ENCODE measurements at regions not wholly inside any gene's neighbourhood (a gene's known extent, or its start where the extent isn't known, plus 50 kb on each side); places are given as distances from the start of the nearest gene placed in this dataset.

DNA sequence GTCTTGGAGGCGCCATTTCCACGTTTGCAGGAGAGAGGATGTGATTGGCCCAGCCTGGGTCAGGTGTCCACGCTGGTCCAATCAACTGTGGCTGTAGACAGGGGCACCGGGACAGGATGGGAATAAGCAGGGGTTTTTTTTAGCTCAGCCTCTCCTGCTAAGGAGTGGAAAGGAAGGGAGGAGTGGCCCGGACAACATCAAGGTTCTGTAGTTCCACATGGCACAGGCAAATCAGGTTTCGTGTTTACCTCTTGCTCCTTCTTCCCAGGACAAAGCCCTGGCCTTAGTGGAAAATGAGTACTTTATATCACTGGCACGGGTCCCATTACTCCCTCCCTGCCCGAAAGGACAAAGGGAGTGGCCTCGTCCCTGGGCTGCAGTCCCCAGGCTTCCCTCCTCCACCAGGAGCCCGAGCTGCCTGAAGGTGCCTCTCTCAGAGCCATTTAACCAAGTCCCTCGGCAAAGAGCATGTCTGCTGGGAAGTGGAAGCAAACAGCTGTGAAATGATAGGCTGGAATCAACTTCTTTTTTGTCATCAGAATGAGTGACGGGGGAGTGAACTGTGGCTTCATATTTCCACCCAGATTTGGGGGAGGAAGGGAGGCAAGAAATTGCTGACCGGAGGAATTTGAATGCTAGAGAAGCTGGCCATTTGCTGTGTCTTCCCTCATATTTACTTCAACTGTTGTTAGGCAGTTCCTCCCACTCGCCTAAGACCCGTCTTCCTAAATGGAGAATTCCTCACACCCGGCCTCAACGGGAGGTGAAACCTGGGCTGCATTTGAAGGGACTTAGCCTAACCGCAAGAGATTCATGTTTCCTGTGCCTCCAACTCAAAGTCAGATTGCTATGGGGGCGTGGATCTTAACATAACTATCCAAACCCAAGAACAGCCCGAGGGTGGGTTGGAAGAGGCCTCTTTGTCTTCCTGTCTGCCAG, 84.9 kb upstream of the SLC44A3 start:
- DNase-seq (ENCODE audit: low read depth): peak; percentile 76

DNA sequence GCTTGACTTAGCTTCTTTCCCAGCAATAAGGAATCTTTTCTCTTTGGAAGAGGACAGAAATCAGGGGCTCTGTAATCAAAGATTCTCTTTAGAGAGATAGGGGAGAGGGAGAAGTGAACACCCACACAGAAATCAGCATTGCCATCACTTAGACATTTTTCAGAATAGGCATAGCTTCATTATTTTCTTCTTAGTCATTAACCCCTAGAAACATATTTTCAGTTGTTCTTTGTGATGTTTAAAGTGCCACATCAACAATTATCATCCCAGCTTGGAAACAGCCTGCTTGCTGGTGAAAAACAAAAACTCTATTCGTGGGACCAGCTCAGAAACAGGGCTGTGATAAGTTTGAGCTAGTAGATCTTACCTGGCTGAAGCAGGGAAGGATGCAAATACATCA, 88.3 kb upstream of the SLC44A3 start:
- peak; percentile 48 for DNase-seq (ENCODE audit: low read depth)

DNA sequence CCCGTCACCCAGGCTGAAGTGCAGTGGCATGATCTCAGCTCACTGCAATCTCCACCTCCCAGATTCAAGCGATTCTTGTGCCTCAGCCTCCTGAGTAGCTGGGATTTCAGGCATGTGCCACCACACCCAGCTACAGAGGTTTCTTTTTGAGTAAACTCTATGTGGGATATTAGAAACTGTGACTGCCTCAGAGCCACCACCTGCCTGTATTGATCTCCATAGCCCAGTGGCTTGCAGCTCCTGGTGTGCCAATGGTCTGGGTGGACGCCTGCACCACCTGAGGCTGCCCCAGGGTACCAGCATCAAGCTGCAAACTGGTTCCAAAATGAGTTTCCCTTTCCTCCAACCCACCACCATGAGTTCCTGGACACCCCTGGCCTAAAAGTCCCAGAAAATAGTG, 89.7 kb upstream of the SLC44A3 start:
- DNase-seq (ENCODE audit: low read depth): no peak

DNA sequence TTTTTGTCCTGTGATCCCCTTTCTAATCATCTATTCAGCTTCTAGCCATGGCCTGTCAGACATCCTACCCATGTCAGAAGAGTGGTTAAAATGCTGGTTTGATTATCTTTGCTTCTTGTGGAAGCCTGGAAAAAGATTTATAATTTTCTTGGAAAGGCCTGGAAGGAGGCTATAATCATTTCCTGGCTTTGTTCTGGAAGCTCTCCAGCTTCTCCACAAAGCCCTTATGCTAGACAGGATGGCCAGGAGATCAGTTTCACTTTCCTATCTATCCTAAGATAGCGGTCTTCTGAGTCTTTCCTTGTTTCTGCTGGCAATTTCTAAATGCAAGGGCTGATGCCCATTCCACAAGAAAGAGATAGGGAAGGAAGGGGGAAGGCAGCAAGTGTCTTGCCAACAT, 90.9 kb upstream of the SLC44A3 start:
- DNase-seq (ENCODE audit: low read depth): peak; percentile 89

DNA sequence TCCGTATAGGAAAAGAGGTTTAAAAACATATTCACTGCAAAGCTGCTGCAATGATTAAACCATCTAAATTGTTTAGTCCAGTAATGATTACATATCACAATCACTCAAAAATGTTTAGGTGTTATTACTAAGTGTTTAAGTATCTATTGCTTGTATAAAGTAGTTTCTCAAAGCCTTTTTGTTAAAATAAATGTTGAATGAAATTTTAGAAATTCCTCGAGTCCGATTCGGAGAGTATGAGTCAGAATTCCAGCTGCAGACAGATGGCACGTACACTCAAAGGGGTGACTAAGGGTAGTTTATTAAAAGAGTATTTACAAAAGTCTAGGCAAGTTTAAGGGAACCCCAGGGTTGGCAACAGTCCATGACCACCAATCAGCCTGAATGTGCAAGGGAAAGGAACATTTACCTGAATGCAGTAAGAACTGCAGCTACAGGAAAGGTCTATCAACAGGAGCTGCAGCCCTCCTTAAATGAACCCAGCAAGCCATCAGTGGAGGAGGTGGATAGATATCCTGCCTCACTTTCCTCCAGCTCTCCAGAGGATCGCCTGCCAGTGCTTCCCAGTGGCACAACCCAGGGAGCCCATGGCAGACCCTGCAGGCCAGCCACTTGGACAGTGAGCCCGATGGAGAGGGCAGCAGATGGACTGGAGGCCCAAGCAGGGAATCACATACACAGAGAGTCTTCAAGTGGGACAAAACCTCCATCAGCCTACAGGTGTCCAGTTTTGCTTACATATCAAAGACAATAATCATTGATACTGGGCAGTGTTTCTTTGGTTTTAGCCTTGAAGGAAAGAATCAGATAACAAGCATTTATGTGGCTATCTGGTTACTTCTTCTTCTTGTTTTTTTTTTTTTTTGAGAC, 92.1 kb upstream of the SLC44A3 start:
- peak; percentile 97 for DNase-seq (ENCODE audit: low read depth)

DNA sequence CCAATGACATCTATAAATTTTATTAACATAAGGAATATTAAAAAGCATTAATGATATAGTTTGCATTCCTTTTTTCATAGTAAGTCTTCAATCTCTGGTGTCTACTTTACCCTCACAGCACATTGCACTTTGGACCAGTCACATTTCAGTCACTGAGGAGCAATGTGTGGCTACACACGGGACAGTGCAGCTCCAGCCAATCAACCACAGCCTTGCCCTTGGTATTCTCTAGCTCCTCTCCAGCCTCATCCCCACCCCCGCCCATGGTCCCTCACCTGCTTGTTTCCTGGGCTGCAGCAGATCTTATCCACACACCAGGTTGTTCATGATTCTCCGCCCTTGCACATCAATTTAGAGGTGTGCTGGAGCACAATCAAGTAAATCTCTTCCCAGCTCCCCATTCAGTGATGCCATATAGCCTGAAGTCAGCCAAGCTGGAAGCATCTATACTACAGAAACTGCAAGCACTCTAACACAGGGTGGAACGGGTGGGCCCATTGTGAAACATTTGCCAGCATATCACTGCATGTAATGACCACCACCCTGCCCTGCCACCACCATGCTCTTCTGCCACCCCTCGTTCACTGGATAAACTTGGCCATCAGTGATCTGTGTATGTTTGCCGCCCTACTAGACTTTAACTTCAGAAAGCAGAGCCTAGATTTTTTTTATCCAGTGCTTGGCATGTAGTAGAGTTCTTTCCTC, 93.0 kb upstream of the SLC44A3 start:
- no peak for DNase-seq (ENCODE audit: low read depth)

DNA sequence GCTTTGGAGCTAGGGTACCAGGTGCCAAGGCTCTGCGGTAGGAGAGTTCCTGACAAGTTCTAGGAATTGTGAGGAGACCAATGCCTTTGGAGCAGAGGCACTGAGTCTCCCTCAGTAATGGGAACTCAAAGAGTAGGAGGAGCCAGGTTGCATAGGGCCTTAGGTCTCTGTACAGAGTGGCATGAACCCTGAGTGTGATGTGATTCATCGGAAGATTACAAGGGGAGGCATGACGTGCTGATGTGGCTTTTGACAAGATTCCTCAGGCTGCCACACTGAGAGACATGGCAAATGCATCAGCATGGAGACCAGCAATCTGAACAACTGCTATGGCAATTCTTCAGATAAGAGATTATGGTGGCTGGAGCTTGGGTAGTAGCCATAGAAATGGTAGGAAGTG, 94.6 kb upstream of the SLC44A3 start:
- peak; percentile 98 for DNase-seq (ENCODE audit: low read depth)

DNA sequence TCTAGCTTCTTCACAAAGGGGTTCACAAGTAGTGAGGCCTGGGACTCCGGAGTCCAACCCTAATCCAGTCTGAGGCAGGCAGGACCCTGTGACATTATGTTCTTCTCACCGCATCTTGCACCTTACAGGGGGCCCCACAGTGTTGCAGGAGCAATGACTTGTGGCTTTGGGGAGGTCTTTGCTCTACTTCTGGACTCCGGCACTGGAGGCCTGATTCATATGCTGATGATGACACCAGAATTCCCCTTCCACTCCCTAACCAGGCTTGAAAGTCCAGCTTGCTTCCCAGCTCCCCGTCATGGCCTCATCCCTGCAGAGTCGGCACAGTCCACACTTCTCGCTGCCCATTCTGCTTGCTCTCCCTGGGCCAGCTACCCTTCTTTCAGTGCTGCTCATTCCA, 96.3 kb upstream of the SLC44A3 start:
- DNase-seq (ENCODE audit: low read depth): peak; percentile 48

DNA sequence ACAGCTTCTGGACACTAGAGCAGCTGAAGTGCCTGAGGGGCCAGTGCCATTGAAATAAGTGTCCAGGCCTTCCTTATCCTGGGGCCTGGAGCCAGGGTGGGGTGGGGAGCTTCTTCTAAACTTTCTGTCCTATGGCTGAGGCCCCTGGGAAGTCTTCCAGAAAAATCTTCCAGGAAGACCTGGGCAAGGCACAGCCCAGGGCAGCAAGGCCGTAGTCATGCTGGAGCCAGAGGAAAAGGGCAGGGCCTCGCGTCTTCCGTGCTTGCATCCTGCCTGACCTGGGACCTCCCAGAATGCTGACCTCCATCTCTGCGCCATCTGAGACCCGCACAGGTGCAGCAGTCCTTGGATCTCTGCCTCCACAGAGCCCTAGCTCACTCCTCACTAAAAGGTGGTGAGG, 96.7 kb upstream of the SLC44A3 start:
- no peak for DNase-seq (ENCODE audit: low read depth)

DNA sequence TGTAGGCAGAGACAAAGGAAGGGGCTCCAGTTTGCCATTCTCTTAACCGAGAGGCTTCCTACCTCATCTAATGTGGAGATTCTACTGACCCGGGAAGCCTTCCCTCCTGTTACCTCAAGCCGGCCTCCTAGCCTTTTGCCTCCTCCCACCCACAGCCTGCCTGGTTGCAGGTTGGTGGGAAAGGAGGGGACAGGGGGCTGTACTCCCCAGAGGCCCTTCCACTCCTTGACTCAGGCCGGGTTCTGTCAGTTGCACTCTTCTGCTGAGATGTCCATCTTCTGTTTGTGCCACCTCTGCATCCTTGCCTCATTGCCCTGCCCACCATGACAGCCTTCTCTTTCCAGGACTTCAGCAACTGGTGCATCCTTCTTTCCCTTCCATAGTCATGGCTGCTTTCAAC, 98.0 kb upstream of the SLC44A3 start:
- no peak for DNase-seq (ENCODE audit: low read depth)

DNA sequence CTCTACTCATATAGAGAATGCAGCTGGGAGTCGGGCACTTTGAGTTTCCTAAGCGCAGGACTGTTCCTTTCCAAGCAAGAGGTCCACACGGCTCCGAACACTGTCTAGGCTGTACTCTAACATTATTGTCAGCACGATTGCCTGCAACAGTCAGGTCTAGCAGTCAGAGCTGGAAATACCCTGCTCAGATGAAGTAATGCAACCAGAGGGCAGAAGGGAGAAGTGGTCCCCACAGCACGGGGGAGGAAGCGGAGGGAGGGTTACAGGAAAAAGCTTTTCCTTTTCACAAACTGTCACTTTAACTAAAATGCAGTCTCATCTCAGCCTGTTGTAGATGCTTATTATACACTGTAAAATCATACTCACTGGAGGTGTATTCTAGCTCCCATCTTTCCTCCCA, 98.9 kb upstream of the SLC44A3 start:
- DNase-seq (ENCODE audit: low read depth): no peak

DNA sequence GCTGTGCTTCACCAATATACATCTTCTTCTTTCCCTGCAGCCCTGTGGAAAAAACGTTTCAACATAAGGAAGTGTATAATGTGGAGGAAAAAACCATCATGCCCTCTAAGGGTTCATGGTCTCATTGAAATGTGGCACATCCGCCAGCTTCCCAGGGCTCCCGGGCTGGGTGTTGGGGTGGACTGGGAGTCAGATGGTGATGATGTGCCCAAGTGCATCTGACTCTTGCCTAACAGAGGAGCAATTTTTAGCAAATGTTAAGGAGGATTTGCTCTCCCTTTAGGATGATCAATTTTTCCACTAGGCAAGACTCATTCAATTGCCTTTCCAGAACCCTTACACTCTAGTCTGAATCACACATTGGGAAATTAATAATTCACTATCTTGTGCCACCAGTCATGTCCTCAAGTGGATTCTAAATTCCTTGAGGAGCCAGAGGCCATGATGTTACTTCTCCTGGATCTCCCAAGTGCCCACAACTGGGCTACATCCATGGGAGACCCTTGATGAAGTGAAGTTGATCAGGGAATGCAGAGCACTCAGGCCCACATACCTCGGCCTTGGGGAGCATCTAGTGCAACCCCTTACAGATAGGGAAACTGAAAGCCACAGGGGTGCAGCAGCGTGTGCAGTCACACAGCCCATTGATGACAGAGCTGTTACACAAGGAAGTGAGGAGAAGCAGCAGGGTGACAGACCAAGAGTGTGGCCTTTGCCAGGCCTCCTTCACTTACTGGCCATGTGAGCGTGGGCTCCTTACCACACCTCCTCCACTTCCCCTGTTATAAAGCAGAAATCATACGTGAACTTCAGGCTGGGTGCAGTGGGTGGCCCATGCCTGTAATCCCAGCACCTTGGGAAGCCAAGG, 100.0 kb upstream of the SLC44A3 start:
- no peak for DNase-seq (ENCODE audit: low read depth)

DNA sequence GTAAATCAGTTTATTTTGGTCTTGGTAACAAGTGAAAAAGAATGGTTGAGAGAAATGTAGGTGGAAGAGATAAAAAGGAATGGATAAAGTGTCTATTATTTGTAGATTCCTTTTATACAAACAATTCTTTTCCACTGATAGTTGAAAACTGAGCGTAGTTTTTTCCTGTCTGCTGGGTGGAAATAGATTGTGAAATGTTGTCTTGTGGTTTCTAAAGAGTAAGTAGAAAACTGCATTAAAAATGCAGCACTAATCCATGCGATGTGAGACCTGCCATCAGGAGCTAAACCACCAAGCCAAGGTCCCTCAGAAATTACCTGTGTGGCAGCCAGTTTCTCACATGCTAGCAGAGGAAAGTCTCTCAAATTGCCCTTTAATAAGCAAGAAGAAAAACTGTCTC, 103.2 kb upstream of the SLC44A3 start:
- no peak for DNase-seq (ENCODE audit: low read depth)

DNA sequence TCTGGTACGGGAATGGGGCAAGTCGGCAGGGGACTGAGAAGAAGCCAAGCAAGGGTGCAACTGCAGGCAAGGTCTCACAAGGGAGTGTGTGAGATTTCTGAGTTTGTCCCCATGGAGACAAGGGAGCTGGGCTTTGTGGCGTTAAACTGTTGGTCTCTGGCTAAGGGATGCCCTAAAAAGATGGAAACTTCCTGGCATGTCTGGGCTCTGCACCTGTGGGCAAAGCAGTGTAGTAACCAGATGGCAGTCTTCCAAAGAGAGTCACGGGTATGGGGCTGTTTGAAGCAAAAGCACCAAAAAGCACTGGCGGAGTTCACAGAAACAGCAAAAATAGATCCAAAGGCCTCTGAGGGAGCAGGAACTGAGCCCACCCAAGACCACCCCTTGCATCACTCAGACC, 104.8 kb upstream of the SLC44A3 start:
- no peak for DNase-seq (ENCODE audit: low read depth)

DNA sequence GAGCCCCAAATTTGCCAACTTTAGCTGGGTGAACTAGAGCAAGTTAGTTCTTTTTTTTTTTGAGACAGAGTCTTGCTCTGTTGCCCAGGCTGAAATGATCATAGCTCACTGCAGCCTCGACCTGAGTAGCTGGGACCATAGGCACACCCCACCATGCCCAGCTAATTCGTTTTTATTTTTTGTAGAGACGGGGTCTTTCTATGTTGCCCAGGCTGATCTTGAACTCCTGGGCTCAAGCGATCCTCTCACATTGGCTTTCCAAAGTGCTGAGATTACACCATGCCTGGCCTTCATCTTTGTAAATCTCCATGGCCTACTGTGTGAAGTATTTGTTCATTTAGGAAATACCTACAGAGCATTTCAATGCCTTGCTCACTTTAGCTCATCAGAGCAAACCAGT, 105.6 kb upstream of the SLC44A3 start:
- no peak for DNase-seq (ENCODE audit: low read depth)

DNA sequence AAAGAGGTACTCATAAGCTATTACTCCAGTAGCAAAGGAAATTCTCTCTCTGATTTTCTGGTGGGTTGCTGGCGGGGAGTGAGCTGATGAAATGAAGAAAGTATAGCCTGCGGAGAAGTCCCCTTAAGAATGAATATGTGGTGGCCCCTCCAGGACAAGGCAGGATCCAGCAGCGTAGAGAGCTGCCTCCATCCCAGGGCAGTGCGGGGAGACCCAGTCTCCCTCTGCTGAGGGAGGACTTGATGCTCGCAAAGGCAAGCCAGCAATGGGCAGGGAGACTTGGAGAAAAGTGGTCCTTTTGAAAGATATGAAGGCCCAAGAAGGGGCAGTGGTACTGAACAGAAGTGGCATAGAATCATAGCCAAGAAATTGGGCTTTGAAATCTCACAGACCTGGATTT, 106.0 kb upstream of the SLC44A3 start:
- no peak for DNase-seq (ENCODE audit: low read depth)

DNA sequence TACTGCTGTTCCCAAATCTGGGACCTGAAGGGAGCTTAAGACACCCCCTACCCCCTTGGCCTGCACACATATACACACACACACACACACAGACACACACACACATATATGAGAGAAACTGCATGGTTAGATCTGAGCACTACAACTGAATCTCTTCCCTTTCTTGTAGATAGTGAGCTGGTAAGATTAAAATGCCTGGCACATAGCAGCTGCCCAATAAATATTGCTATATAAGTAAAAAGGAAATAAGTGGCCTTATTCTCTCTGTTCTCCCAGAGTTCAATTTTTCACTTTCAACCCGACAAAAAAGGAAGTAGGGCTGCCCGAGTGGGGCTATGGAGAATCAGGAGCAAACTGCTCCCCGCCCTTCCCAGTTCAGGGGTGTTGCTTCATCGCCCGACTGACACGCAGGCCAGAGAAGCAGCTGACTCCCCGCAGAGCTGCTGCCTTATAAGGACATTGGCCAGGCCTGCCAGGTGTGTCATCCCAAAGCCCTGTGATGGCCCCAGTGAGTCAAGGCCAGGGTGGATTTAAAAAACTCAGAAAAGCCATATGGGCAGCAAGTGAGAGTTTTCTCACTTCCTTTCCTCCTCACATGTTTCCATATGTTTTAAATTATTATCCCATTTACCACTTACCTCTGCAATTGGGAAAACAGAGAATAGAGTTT, 106.5 kb upstream of the SLC44A3 start:
- DNase-seq (ENCODE audit: low read depth): peak; percentile 99

DNA sequence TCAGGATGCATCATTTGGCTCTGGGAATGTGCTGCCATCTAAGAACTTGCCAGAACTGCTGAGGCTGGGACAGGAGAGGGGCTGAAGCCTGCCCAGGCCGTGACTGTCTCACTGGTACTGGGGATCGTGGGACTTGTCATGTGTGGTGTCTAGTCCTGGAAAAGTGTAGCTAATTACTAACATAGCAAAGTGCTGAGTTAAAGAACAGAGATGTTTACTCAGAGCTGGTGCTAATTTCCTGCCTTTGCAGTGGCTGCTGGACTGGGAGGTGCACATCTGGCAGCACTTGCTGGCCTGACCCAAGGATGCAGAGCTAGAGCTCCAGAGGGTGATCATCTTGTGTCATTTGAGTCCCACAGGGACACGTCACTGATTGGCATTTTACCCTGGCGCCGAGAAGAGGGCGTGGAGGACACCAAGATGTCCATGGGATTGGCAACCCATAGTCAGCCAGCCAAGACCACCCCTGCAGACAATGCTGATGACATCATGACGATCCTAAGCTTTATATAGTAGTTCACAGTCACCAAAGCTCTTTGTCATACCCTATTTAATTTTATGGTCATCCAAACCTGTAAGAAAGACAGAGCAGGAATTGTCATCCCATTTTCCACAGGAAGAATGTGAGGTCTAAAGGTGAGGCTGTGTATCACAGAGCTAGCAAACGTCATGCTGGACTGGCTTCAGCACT, 110.1 kb upstream of the SLC44A3 start:
- peak; percentile 51 for DNase-seq (ENCODE audit: low read depth)

DNA sequence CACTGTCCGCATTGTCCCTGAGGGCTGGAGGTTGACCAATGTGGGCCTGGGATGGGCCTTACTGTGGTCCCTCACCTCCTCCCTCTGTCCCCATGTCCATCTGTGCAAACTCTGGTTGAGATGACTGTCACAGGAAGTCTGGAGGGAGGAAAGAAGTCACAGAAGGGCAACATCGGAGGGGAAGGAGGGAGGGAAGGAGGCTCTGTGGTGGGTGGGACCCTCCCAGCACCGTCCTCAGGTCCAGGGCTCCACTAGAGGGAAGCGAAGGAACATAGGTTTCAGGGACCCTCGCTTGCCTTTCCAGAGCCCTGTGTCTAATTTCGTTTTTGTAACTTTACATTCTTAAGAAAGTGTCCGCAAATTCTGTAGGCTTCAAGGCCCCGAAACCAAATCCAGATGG, 111.3 kb upstream of the SLC44A3 start:
- no peak for DNase-seq (ENCODE audit: low read depth)

DNA sequence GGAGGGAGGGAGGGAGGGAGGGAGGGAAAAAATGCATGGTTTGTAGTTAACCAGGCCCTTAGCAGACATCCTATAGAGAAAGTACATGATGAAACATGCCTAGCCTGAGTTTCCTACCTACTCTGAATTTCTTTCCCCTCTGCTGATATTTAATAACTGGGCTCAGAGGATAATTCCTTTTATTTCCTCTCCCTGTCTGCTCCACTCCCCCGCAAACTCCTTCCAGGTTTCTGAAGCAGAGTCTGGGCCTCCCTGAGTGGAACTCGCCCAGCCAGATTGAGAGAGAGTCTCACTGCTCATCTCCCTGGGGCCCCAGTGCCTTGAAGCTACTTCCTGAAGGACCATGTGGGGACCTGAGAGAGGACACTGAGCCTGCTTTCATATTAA, 111.9 kb upstream of the SLC44A3 start:
- no peak for DNase-seq (ENCODE audit: low read depth)

Measured in M059J (cell line).